Gastrocnemius medialis (tissue), 4 donors: ENCODE measurements at regions not wholly inside any gene's neighbourhood (a gene's known extent, or its start where the extent isn't known, plus 50 kb on each side); places are given as distances from the start of the nearest gene placed in this dataset.

ENCODE experiments used
- POLR2A ChIP-seq, 2 donors: fragments of 450-650 bp; IDR thresholded peaks; one replicate each; pipeline ENCODE4 v1.6.1; 2017; ENCODE audit warnings: antibody characterized with exemption in 2 of 2, mild to moderate bottlenecking in 2 of 2, moderate library complexity in 2 of 2
- TF ChIP-seq, protein P1 (sequence below), 5 experiments: fragments of 450-650 bp in 3 of 5; fragments of 200-600 bp in 2 of 5; sonication (generic) in 2 of 5; IDR thresholded peaks in 4 of 5; conservative IDR thresholded peaks in 1 of 5; 1 replicate in 4 of 5; 2 replicates in 1 of 5; pipeline ENCODE4 v1.5.1; 2016 to 2019; ENCODE audit warnings: antibody characterized with exemption in 5 of 5, mild to moderate bottlenecking in 3 of 5, moderate library complexity in 3 of 5

DNA sequence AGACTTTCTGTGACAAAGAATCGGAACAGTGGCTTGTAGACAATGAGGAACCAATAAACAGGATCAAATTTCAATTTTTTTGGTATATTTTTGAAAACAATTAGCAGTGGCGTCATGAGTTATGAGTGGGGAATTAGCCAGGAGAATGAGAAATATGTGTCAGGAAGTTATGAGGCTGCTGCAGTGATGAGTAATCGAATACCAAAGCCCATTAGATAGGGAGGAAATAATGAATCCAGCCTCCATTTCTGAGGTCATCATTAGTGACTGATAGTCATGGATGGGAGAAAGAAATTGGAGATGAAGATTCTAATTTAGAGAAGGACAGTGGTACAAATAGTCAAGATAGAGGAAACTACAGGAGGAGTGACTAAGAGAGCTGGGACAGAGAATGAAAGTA, 673.1 kb upstream of the VRK2 start:
- TF ChIP-seq, protein P1, sequence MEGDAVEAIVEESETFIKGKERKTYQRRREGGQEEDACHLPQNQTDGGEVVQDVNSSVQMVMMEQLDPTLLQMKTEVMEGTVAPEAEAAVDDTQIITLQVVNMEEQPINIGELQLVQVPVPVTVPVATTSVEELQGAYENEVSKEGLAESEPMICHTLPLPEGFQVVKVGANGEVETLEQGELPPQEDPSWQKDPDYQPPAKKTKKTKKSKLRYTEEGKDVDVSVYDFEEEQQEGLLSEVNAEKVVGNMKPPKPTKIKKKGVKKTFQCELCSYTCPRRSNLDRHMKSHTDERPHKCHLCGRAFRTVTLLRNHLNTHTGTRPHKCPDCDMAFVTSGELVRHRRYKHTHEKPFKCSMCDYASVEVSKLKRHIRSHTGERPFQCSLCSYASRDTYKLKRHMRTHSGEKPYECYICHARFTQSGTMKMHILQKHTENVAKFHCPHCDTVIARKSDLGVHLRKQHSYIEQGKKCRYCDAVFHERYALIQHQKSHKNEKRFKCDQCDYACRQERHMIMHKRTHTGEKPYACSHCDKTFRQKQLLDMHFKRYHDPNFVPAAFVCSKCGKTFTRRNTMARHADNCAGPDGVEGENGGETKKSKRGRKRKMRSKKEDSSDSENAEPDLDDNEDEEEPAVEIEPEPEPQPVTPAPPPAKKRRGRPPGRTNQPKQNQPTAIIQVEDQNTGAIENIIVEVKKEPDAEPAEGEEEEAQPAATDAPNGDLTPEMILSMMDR (IDR thresholded peaks at IDR 0.05 in 4 of 5, conservative IDR thresholded peaks at IDR 0.05 in 1 of 5) = no peak
- no peak for TF ChIP-seq POLR2A (IDR thresholded peaks at IDR 0.05)
